ENCODE measurements at regions not wholly inside any gene's neighbourhood (a gene's known extent, or its start where the extent isn't known, plus 50 kb on each side); places are given as distances from the start of the nearest gene placed in this dataset.

DNA sequence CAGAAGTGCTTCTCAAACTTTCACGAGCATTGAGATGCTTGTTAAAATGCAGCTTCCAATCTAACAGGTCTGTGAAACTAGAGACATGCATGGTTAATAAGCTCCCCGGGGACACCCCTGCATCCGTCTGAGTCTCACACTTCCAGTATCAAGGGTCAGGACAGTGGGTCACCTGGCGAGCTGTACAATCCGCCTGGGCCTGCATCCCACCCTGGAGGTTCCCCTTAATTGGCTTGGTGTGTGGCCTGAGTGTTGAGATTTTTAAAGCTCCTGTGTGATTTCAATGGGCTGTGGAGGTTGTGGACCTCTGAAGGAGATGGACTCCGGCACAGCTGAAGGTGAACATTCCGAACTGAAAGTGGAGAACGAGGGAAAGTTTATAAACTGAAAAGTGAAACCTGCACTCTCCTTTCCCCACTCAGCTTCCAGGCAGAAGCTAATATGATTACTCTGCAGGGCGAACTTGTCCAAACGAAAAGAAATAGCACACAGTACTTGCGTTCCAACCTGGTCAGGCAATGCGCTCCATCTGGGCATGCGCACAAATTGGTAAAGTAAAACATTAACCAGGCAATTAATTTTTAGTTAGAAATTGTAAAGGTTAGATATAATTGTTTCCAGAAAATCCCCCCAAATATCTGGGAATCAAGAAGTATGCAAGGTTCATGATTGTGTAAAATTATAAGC, 191.7 kb upstream of the ALKAL2 start:
- no peak for DNase-seq

DNA sequence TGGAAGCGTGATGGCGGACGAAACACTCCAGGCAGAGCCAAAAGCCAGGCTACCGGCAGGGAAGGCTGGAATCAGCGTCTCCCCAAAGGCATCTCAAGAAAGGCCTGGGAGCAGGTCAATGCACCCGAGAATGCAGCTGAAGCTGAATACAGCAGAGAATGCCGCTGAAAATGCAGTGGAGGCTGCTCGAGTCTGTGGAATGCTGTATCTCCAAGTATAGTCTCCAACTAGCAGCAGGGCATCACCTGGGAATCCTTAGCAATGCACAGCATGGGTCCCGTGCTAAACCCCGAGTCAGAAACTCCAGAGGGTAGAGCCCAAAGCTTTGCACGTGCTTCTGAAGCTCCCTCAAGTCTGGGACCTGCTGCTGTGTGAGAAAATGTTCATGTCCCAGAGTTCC, 191.1 kb upstream of the ALKAL2 start:
- DNase-seq, result no peak

DNA sequence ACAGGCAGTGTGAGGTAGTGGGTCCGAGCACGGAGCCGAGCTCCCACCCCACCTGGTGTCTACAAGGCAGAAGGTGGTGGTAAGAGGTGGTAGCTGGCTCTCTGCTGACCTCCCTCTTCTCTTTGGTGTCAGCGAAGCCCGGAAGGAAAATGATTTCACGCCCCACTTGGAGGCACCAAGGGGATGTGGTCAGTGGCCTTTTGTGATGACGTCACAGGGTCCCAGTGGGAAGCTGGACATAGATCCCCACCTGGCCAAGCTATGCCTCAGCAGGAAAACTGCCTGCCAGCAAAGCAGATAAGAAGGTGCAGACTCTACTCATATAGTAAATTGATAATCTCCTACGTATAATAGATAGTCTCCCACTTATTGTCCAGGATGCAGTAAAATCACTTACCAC, 183.7 kb upstream of the ALKAL2 start:
- DNase-seq, result no peak

DNA sequence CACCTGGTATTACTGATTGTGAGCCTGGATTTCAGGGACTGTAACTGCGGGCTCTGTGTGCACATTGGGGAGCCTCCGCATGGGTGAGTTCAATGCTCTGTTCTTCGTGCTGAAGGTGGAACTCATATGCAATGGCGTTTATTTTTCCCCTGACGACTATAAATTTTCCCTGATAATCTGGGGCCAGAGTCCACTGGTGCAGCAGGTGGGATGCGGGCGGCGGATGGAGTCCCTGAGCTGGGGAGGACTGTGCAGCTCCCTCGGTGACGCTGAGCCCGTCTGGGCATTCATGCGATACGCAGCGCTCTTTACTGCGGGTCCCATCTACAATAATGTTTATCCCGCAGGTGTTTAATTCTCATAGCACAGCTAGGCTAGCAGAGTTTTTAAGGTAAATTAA, 181.6 kb upstream of the ALKAL2 start:
- DNase-seq, result no peak

DNA sequence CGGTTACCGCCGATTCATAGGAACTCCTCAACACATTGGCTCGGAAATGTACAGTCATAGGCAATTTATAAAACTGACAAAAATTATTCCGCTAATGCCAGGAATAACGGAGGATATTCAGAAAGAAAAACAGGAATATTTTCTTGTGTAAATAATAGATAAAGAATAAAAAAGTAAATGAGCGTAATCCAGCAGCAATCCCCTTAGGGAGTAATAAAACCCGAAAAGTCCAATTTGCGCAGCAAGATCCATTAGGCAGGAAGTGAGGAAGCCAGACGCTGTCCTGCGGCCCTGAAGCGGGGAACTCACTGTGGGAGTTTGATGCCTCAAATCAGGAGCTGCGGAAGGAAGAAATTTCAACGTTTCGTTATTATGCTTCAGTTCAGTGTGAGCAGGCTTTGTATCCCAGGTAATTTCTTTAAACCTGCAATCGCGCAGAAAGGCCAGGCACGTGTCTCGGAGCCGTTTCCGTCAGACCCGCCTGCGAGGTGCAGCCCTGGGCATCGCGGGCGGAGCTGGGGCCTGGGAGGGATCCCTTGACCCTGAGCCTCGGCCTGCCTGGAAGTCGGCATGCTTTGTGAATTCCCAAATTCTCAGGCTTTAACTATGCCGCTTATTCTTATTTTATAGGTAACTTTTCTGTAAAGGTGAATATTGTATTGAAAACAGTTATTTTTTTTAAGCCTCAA, 180.9 kb upstream of the ALKAL2 start:
- no peak for DNase-seq

DNA sequence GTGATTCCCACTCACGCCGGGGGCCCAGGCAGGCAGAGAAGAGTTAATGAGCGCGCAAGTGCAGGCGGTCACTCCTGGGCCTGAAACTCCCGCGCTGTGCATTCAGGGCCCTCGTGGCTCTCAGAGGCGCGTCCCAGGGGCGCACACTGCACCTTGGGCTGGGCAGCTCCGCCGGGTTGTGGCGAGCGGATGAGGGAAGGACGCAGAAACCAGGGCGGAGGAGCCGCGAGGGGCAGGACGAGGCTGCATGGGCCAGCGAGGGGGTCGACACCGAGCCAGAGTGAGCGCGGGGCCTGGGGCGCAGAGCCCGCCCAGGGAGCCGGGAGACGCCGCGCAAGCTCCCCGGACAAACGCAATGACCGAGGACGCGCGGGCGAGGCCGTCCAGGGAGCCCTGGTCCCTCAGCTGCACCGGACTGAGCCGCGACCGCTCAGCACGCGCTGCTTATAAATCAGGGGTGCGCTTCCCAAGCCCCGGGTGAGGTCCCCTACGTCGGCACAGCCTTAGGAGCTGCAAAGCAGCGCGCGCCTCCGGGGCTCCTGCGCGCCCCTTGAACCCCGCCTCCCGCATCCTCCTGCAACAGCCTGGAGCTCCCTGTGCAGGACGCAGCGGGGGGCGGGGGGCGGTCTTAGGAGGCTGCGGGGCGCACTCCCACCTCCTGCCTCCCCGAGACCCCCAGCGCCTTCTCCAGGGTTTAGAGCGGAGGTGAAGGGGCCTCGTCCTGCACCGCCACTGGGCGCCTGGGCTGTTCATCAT, 180.2 kb upstream of the ALKAL2 start:
- DNase-seq, result no peak

DNA sequence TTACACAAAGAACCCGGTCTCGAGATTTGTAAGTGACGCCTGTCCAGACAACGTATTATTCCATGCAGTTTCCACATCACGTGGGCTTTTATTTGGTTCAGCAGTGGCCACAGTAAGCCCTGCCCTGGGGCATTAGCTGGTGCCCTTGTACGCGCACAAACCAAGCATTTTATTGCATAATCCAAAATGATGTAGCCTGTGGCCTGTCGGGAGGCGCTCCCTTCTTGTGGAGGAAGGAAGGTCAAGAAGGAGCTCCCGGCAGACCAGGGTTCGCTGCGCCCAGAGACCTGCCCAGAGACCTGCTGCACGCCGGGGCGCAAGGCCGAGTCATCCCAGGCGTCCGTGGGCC, 179.6 kb upstream of the ALKAL2 start:
- DNase-seq, result no peak

DNA sequence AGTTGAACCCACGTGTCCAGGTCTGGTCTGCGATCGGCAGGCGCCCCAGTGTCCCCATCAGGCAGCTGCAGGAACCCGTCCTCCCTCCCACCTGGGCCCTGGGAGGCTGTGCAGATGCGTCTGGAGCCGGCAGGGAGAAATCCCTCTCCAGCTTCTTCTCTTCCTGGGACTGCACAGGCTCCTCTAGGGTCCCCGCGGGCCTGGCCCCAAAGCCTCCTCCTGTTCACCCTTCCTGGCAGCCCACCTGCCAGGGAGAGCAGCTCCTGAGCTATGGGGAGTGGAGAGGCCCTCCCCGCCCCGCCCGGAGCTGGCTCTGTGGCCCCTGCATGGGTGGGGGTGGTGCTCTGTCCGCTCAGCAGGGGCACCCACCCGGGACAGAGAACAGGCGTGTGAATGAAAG, 179.2 kb upstream of the ALKAL2 start:
- DNase-seq, result no peak

DNA sequence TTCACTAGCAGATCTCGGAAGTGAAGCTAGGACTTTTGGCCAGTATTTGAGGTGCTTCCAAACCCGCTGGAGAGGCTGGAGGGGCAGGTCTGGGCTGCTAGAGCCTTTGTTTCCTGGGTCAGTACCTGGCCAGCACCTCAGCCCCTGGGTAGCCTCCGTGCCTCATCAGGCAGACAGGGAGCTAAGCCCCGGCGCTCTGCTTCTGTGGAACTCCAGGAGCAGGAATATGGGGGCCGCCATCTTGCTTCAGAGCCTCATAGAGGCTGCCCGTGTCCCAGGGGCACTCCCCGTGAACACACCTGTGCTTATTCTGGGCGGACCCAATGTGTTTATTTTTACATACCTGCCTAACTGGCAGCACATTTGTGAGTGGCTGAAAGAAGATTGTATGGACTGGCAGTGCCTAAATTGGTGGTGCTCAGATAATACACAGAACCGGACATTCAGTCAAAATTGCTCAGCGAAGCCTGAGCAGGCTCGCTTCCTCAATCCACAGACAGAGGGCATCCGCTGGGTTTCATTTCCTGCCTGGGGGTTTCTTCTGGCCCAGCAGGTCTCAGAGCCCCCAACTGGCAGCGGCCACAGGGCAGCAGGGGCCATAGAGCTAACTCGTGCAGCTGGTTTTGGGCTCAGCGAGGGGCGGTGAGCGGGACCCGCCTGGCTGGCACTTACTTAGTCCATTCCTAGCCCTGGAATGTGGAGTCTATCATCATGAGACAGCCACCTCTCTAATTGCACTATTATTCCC, 176.8 kb upstream of the ALKAL2 start:
- DNase-seq, result no peak

DNA sequence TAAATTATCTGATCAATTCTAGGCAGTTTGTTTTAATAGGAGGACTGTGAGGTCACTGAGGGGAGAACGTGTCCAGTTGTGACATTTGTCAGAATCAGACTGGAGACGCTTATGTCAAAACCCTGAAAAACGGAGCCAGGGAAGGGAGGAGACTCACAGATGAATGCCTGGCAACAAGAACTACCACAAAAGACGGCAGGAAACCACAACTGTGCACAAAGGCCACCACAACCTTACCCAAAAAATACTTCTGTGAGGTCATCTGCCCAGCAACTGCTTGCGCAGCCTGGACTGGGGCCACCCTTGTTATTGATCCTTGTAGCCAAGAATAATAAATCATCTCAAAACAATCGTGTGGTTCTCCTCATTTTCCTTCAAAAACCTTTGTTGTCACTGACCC, 173.0 kb upstream of the ALKAL2 start:
- no peak for DNase-seq

DNA sequence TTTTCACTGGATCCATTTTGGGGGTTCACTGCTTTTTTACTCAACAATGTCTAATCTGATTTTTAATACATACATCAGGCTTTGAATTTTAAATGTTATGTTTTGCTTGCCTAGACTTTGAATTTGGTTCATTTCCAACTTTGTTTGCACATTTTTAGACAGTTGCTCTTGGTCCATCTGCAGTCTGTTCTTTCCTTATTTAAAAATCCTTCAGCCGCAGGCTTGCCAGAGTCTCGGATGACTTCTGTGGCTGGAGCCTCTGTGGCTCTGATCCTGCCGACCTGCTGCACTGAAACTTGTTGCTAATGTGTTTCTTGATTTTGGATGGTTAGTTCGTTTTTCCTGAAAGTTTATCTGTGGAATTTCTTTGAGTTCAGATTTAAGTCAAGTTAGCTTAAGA, 172.0 kb upstream of the ALKAL2 start:
- no peak for DNase-seq

DNA sequence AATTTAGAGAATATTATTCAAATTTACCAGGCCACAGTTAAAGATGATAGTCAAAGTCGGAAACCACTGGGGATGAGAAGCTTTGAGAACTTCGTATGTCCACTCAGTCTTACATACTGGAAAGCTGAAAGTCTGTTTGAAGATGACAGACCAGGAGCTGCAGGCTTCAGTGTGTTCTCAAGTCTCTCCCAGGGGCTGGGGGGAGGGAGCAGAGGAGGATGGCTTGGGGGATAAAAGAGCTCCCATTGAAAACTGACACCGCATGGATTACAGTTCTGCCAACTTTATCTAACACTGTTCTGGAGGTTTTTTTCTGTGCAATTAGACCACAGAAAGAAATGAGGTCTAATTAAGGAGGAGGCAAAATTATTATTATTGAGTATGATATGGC, 170.5 kb upstream of the ALKAL2 start:
- DNase-seq, result no peak

DNA sequence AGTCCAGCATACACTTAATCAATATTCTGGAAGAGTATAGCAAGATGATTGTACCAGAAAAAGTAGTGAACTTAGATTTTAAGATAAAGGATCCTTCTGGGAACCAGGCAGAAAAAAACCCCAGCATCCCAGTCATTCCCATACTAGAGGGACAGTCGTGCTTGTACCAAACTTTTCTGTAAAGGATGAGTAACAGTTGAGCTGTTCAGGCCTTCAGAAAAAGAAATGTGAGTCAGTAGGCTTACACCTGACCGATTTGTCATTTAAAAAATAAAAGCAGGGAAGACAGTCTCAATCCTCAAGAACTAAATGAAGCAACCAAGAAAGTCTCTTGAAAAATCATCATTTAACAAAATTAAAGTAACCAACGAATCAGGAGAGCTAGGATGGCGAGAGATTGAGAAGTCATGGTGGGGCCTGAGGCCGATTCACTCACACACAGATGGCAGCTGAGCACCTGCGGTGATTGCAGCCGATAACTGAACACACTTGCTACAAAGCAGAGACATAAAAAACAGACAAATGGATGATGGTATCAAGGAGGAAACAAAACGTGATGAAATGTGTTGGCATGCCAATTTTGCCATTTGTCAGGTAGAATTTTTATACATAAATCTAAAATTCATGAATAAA, 170.0 kb upstream of the ALKAL2 start:
- DNase-seq, result no peak

DNA sequence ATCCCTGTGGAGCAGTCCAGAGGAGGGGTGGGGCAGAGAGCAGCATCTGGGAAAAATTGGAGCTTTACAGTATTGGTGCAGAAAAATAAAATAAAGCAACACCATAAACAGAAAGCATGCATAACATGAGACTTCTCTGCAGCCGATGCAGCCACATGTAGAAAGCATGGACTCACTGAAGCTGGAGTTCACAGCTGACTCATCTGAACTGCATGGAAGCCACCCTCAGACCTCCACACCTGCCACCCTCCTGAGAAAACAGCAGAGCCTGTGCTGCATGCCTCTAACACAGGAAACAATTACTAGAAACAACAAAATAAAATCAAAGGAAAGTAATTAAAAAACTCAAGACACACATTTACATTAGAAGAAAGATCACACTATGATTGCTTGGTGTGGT, 169.4 kb upstream of the ALKAL2 start:
- DNase-seq, result no peak

DNA sequence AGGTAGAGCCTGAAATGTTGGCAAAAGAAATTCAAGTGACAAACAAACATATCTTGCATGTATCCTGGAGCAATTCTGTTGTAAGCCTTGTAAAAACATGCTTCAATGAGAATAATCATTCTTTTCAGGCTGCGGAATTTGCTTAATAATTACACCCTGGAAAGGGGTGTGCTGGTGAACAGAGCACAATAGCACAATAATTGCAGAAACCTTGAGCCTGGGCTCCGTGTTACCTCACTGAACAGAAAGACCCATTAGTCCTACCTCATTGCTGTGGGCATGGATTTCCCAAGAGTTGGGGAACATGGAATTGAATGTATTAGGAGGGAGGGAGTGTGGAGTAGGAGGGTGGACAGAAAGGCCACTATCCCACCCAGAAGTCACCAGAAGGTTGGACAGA, 168.0 kb upstream of the ALKAL2 start:
- DNase-seq, result no peak

DNA sequence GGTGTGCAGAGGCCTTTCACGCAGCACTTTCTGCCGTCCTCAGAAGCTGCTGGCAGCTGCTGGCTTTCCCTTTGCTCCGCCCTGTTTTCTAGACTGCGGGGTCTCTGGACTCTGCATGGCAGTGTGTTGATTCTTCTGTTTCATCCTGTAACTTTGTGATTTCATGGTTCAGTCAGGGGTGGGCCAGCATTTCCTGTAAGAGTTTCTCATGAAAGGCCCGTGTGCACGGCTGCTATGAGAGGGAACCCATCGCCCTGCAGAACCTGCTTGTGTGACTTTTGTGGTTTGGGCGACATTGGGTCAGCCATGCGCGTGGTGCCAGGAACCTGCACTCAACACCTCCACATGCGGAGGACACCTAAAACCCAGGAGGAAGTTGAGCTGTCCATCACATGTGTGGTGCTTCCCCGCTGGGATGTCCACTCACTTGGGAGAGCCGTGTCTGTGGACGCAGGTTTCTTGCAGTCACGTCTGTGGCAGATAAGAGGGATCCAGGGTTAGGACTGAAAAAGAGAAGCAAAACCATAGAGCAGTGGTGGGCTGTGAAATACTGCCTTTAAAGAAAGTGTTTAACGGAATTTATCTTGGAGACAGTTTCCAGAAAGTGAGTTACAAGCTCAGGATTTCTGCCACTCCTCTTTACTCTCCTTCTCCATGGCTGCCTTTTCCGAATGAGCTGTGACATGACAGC, 167.3 kb upstream of the ALKAL2 start:
- DNase-seq, result no peak

DNA sequence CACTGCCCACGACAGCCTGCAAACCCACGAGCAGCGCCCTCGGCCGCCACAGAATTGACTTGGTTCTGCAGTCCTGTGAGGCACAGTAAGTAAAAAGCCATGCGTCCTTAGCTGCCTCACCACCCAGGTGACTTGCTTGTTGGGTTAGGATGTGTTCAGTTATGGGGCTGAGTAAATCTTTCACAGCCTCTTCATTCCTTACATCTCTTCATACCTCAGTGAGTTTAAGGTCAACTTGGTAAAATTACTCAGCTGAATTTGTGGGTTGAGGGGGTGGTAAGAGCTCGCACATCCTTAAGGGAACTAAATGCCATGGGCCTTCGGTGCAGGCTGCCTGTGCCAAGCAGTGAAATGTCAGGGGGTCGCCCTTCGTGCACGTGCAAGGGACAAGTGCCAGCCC, 165.2 kb upstream of the ALKAL2 start:
- no peak for DNase-seq

DNA sequence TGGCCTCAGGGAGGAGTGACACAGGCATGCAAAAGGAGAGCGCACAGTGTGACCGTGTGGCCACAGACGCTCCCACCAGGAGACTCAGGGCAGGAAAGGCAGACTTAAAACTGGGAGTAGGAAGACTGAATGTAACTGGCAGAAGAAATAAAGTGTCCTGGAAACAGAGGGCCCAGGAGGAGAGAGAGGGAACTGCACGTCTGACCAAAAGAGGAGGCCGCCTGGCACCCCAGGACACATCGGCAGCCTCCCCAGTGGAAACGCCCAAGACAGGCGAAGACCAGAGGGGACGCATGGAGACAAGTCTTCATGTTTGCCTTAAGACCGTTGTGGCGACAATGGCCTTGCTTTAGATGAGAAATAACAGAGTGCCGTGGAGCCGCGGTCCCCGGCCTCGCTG, 163.6 kb upstream of the ALKAL2 start:
- no peak for DNase-seq

DNA sequence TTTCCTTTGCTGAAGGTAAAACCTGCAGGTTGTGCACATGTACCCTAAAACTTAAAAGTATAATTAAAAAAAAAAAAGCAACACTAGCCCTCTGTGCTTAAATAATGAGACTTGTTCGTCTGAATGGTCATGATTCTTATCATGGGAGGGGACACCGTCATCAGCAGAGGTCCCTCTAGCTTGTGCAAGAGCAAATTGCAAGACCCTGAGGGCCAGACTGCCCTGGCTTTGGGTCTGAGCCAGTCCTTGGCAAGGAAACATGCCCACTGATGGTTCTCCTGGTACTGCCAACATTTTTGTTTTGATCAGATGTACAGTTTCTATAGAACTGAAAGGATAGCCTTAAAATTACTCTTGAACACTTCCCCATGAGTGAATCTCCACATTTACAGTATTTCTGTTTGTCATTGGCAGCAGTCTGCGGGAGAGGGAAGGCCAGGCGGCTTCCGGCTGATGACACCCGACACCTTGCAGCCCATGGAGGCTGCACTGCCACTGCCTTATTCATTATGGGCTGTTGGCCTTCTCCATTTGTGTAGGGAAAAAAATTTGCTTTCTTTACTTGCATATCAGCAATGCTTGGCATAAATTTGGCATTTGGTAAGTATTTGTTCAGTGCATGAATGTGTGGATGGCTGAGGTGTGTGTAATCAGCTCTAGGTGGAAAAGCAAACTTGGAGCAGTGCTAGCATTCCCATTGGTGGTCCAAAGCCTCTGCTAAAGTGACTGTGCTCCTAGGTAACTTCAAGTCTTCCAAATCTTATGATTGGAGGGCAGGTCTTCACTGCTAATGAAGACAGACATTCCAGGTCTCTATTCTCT, 161.6 kb upstream of the ALKAL2 start:
- DNase-seq, result no peak

DNA sequence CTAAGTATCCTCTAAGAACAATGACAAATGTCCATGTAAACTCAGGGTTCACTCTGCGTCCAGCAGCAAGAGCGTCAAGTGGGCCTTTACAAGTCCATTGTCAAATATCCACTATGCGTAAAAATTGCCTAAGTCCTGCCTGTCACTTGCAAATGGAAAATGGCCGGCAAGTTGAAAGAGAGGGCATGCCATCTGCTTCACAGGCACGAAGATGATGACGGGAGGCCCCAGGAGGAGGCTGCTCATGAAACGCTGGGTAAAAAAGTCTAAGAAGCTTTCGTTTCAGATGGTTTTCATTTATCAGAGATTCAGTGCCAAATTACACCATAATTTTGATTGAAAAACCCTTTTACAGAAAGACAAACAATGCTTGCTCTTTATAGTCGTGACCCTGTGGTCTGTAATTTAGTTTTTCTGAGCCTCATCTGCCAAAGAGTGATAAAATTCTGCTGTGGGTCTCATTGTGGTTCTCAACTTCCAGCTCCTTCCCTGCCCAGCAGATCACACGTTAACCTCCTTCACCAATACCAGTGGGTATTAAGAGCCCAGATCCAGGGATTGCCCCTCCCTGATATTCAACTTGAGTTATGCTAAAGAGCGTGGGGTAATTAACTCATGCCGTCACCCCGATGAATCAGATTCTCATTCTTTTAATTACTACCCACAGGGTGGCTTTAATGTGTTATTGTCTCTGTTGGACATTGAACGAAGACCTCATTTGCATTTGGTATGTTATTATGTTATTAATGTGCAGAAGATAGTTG, 160.2 kb upstream of the ALKAL2 start:
- DNase-seq, result no peak

All from fibroblast of skin of scalp (primary cell).